Heart left ventricle (tissue), 16 donors: ENCODE measurements at regions not wholly inside any gene's neighbourhood (a gene's known extent, or its start where the extent isn't known, plus 50 kb on each side); places are given as distances from the start of the nearest gene placed in this dataset.

Experiments used
- ATAC-seq, 4 donors: fragments of 200-7000 bp; cut with Tn5 transposase; one replicate each; pipeline ENCODE4 v1.9.1; 2020 to 2022; ENCODE audit warnings: moderate library complexity in 4 of 4, mild to moderate bottlenecking in 3 of 4, moderate number of reproducible peaks in 1 of 4
- DNase-seq, 5 donors: peaks; one replicate each; pipeline ENCODE4 v3.0.0-alpha.2; 2020
- H3K27ac ChIP-seq, 12 donors: fragments of 200-600 bp; sonication (generic) in 4 of 12; one replicate each; pipeline versions ENCODE4 v1.5.0 to v1.8.0; 2016 to 2022; ENCODE audit warnings: mild to moderate bottlenecking in 2 of 12
- H3K27me3 ChIP-seq, 9 donors: fragments of 200-600 bp; sonication (generic) in 2 of 9; one replicate each; pipeline versions ENCODE4 v1.5.1 to v1.8.0; 2016 to 2022; ENCODE audit warnings: mild to moderate bottlenecking in 3 of 9
- H3K36me3 ChIP-seq, 9 donors: fragments of 200-600 bp; sonication (generic) in 2 of 9; one replicate each; pipeline versions ENCODE4 v1.5.0 to v1.8.0; 2018 to 2022; ENCODE audit warnings: mild to moderate bottlenecking in 2 of 9
- H3K4me1 ChIP-seq, 12 donors: fragments of 200-600 bp; sonication (generic) in 4 of 12; one replicate each; pipeline versions ENCODE4 v1.5.0 to v1.8.0; 2016 to 2022; ENCODE audit warnings: mild to moderate bottlenecking in 3 of 12
- H3K4me3 ChIP-seq, 12 donors: fragments of 200-600 bp; sonication (generic) in 4 of 12; one replicate each; pipeline versions ENCODE4 v1.5.0 to v1.8.0; 2017 to 2022; ENCODE audit warnings: mild to moderate bottlenecking in 9 of 12, moderate library complexity in 4 of 12
- H3K9me3 ChIP-seq, 12 donors: fragments of 200-600 bp; sonication (generic) in 4 of 12; one replicate each; pipeline versions ENCODE4 v1.5.0 to v1.8.0; 2016 to 2022; ENCODE audit warnings: mild to moderate bottlenecking in 1 of 12
- POLR2A ChIP-seq, 2 donors: fragments of 450-650 bp; IDR thresholded peaks; one replicate each; pipeline ENCODE4 v1.6.1; 2017; ENCODE audit warnings: antibody characterized with exemption in 2 of 2, mild to moderate bottlenecking in 2 of 2, moderate library complexity in 2 of 2
- WGBS, 4 donors: extraction: QIAGEN DNeasy Blood & Tissue Kit in 2 of 4; methylation state at CpG; one replicate each; pipeline versions ENCODE4 v1.1.5 to v1.1.7; 2013 to 2018; 5-methylcytosine and 5-hydroxymethylcytosine counted together
- intact Hi-C, 10 donors: fragments of 100-400 bp; cut with DNase I; formaldehyde crosslinking; loops; one replicate each; pipeline versions ENCODE4 v1.11.1 to v1.14.2; 2022
- TF ChIP-seq, protein P1 (sequence below), 12 donors: fragments of 200-600 bp; sonication (generic) in 4 of 12; IDR thresholded peaks; one replicate each; pipeline versions ENCODE4 v1.5.0 to v1.8.0; 2018 to 2022; ENCODE audit warnings: antibody characterized with exemption in 12 of 12, mild to moderate bottlenecking in 5 of 12
- donor health status: ischemic (EF 13 %, LVEDD 7.1; RV severe dilation, severe dysfunction).
- donor health status: healthy with polysubstance abuse.
- donor health status: DM: no; HTN: yes; CAD: no.
- donor health status: DM: no; HTN: no; CAD: no.
- donor health status: ischemic (EF 25% LVEDD 6.9; RV normal size, moderate dysfunction).
- donor health status: ischemic (EF 25% LVEDD 5.7; RV mildly dilated, moderate dysfunction).
- donor health status: healthy.
- donor health status: DM: yes; HTN: yes; CAD: no.
- donor health status: ischemic (EF 35%, LVEDD 5.7; RV mildly dilated, moderate dysfunction).
- donor health status: nonischemic (EF 11% LVEDD 7.7; RV severe dilation, severe dysfunction).
- donor health status: DM: yes; HTN: yes; CAD: no.
- donor health status: PGD.
- donor health status: ischemic (EF 29% LVEDD 5.4; RV normal size, mild dysfunction).
- donor health status: nonischemic (EF 23%, LVEDD 6.1; RV moderate dilation, normal function).

DNA sequence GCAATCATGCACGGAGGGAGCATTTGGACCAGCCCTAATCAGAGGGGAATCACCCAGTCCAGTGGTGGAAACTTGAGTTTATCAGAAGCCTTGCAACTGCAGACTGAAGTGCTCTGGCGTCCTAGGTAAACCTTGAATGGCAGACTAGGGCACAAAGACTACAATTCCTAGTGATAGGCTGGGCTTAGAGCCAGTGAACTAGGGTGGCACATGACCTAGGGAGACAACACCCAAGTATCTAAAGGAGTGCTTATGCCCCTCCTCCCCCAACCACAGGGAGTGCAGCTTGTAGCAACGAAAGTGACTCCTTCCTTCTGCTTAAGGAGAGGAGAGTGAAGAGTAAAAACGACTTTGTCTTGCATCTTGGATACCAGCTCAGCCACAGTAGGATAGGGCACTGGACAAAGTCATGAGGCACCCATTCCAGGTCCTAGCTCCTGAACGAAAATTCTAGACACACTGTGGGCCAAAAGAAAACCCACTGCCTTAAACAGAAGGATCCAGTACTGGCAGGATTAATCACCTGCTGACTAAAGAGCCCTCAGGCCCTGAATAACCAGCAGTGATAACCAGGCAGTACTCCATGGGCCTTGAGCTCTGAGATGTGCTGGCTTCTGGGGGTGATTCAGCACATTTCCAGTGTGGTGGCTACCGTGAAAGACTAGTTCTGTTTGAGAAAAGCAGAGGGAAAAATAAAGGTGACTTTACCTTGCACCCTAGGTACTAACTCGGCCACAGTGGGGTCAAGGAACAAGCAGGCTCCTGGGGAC is 58.7 kb upstream of the STARD8 start:
- DNase-seq (no peak), ATAC-seq (no peak)
- TF ChIP-seq, protein P1, sequence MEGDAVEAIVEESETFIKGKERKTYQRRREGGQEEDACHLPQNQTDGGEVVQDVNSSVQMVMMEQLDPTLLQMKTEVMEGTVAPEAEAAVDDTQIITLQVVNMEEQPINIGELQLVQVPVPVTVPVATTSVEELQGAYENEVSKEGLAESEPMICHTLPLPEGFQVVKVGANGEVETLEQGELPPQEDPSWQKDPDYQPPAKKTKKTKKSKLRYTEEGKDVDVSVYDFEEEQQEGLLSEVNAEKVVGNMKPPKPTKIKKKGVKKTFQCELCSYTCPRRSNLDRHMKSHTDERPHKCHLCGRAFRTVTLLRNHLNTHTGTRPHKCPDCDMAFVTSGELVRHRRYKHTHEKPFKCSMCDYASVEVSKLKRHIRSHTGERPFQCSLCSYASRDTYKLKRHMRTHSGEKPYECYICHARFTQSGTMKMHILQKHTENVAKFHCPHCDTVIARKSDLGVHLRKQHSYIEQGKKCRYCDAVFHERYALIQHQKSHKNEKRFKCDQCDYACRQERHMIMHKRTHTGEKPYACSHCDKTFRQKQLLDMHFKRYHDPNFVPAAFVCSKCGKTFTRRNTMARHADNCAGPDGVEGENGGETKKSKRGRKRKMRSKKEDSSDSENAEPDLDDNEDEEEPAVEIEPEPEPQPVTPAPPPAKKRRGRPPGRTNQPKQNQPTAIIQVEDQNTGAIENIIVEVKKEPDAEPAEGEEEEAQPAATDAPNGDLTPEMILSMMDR (IDR thresholded peaks at IDR 0.05), result no peak
- no peak for TF ChIP-seq POLR2A (IDR thresholded peaks at IDR 0.05)
- Histone ChIP-seq H3K27ac (no peak overlapping the region), H3K9me3 (peaks cover 0 to 3% (median 0%) of the 10 kb centered on the region in 12 donors), H3K4me1 (no peaks in the 10 kb centered on the region), H3K27me3 (peaks cover 0 to 4% (median 0%) of the 10 kb centered on the region in 9 donors), H3K4me3 (no peak overlapping the region), H3K36me3 (no peaks in the 10 kb centered on the region)
- 51 to 72% (median 69%) methylated on average over 6 to 7 of the region's 7 CpGs for WGBS, 4 donors
- intact Hi-C loops, result no loop called here

DNA sequence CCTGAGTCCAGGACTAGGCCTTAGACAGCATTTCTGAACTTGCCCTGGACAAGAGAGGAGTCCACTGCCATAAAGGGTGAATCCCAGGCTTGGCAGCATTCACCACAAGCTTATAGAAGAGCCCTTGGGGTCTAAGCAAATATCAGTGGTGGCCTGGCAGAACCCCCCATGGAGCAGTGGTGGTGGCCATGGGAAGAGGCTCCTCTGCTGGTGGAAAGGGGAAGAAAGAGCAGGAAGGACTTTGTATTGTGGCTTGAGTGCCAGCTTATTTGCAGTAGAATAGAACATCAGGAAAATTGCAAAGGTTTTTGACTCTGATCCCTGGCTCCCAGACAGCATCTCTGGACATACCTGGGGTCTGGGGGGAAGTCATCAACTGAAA is 58.1 kb upstream of the STARD8 start:
- TF ChIP-seq POLR2A (IDR thresholded peaks at IDR 0.05), result no peak
- TF ChIP-seq, protein P1 (IDR thresholded peaks at IDR 0.05), result no peak
- no peak overlapping the region for H3K27ac ChIP-seq
- ATAC-seq (no peak), DNase-seq (no peak)
- no peak overlapping the region for H3K4me3 ChIP-seq
- peaks cover 0 to 9% (median under 1%) of the 10 kb centered on the region in 12 donors for H3K9me3 ChIP-seq
- H3K27me3 ChIP-seq, result peaks cover 0 to 4% (median 0%) of the 10 kb centered on the region in 9 donors
- intact Hi-C loops, result no loop called here
- H3K4me1 ChIP-seq, result no peaks in the 10 kb centered on the region
- no peaks in the 10 kb centered on the region for H3K36me3 ChIP-seq

DNA sequence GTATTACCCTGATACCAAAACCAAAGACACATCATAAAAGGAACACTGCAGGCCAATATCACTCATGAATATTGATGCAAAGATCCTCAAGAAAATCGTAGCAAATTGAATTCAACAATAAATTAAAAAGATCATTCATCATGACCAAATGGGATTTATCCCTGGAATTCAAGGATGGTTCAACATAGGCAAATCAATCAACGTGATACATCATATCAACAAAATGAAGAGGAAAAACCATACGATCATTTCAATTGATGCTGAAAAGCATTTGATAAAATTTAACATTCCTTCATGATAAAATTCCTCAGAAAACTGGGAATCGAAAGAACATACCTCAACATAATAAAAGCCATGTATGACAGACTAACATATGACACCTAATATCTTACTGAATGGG is 52.7 kb upstream of the STARD8 start:
- DNase-seq (no peak), ATAC-seq (no peak)
- Histone ChIP-seq H3K4me3 (no peak overlapping the region), H3K27me3 (peaks cover 0 to 12% (median 0%) of the 10 kb centered on the region in 9 donors), H3K36me3 (no peaks in the 10 kb centered on the region), H3K27ac (no peak overlapping the region), H3K9me3 (peaks cover 0 to 19% (median 3%) of the 10 kb centered on the region in 12 donors), H3K4me1 (no peaks in the 10 kb centered on the region)
- intact Hi-C loops, result loop anchor here in 4 of 10 donors (5.0 to 10.0 kb wide), 4 partner anchors 110 to 130 kb away; no protein-coding TSS in a partner anchor
- WGBS, 4 donors, result 75 to 91% (median 82%) methylated on average over 4 of the region's 4 CpGs
- TF ChIP-seq, protein P1 (IDR thresholded peaks at IDR 0.05), result no peak
- TF ChIP-seq POLR2A (IDR thresholded peaks at IDR 0.05), result no peak

DNA sequence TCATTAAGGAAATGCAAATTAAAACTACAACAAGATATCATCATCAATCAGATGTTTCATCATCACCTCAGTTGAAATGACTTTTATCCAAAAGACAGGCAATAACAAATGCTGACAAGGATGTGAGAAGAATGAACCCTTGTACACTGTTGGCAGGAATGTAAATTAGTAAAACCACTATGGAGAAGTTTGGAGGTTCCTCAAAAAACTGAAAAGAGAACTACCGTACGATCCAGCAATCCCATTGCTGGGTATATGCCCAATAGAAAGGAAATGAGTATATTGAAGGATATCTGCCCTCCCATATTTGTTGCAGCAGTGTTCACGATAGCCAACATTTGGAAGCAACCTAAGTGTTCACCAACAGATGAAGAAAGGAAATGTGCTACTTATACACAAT is 50.6 kb upstream of the STARD8 start:
- no peak overlapping the region for H3K4me3 ChIP-seq
- DNase-seq (no peak), ATAC-seq (no peak)
- H3K27me3 ChIP-seq, result peaks cover 0 to 12% (median 0%) of the 10 kb centered on the region in 9 donors
- no peak for TF ChIP-seq POLR2A (IDR thresholded peaks at IDR 0.05)
- TF ChIP-seq, protein P1 (IDR thresholded peaks at IDR 0.05), result no peak
- H3K4me1 ChIP-seq, result no peaks in the 10 kb centered on the region
- intact Hi-C loops, result loop anchor here in 4 of 10 donors (5.0 to 10.0 kb wide), 4 partner anchors 108 to 128 kb away; no protein-coding TSS in a partner anchor
- H3K27ac ChIP-seq, result no peak overlapping the region
- no peaks in the 10 kb centered on the region for H3K36me3 ChIP-seq
- peaks cover 0 to 32% (median 5%) of the 10 kb centered on the region in 12 donors for H3K9me3 ChIP-seq
- WGBS, 4 donors, result 83 to 93% (median 88%) methylated on average over 3 of the region's 3 CpGs
